WTC11 (cell line): ENCODE measurements at regions not wholly inside any gene's neighbourhood (a gene's known extent, or its start where the extent isn't known, plus 50 kb on each side); places are given as distances from the start of the nearest gene placed in this dataset.

ENCODE experiments used
- ATAC-seq: fragments of 200-7000 bp; cut with Tn5 transposase; 2 replicates; pipeline ENCODE4 v1.10.0; 2021; ENCODE audit warnings: mild to moderate bottlenecking, moderate library complexity
- CTCF ChIA-PET: fragments of 300-600 bp; sonication (Branson Sonifier 250); formaldehyde crosslinking; loops from one replicate; lab custom pipeline; 2021; ENCODE audit warnings: antibody characterized with exemption; lab: Charles Lee
- POLR2A ChIA-PET: fragments of 350-600 bp; sonication (Branson Sonifier 250); formaldehyde crosslinking; loops from one replicate; lab custom pipeline; 2021; ENCODE audit warnings: antibody characterized with exemption; lab: Charles Lee
- DNase-seq: peaks from one replicate; pipeline ENCODE4 v3.0.0; 2021; ENCODE audit warnings: low spot score
- H3K27ac Mint-ChIP-seq: 2 replicates; pipeline ENCODE4 v1.8.0; 2021; ENCODE audit warnings: mixed read lengths
- H3K27me3 Mint-ChIP-seq: 2 replicates; pipeline ENCODE4 v1.8.0; 2021; ENCODE audit warnings: low read depth, mild to moderate bottlenecking, moderate library complexity, mixed read lengths
- H3K36me3 Mint-ChIP-seq: 2 replicates; pipeline ENCODE4 v1.8.0; 2021; ENCODE audit warnings: mixed read lengths
- H3K4me1 Mint-ChIP-seq: 2 replicates; pipeline ENCODE4 v1.8.0; 2022; ENCODE audit warnings: mixed read lengths
- H3K4me3 Mint-ChIP-seq: 2 replicates; pipeline ENCODE4 v1.8.0; 2021; ENCODE audit warnings: mild to moderate bottlenecking, moderate library complexity, mixed read lengths
- H3K9me3 Mint-ChIP-seq: 2 replicates; pipeline ENCODE4 v1.8.0; 2021; ENCODE audit warnings: mixed read lengths
- ATF1 ChIP-seq: sonication (generic); formaldehyde crosslinking; IDR thresholded peaks from 2 replicates; pipeline ENCODE4 v1.8.1; 2023; ENCODE audit warnings: mild to moderate bottlenecking, moderate library complexity, missing genetic modification reagents
- CBFB ChIP-seq: sonication (generic); formaldehyde crosslinking; IDR thresholded peaks from 2 replicates; pipeline ENCODE4 v1.8.1; 2022; ENCODE audit warnings: mild to moderate bottlenecking, low read depth, missing genetic modification reagents
- GABPB1 ChIP-seq: sonication (generic); formaldehyde crosslinking; IDR thresholded peaks from 2 replicates; pipeline ENCODE4 v1.8.1; 2023; ENCODE audit warnings: mild to moderate bottlenecking, missing genetic modification reagents
- IRF2 ChIP-seq: sonication (generic); formaldehyde crosslinking; IDR thresholded peaks from 2 replicates; pipeline ENCODE4 v1.8.0; 2022; ENCODE audit warnings: low read depth, missing genetic modification reagents, borderline replicate concordance
- MYBL2 ChIP-seq: sonication (generic); formaldehyde crosslinking; IDR thresholded peaks from 2 replicates; pipeline ENCODE4 v1.8.1; 2023; ENCODE audit warnings: mild to moderate bottlenecking, moderate library complexity, missing genetic modification reagents
- NFATC4 ChIP-seq: fragments of 250-450 bp; sonication (Bioruptor Pico); IDR thresholded peaks from 2 replicates; pipeline ENCODE4 v1.9.0; 2021; ENCODE audit warnings: mild to moderate bottlenecking
- RELA ChIP-seq: sonication (generic); formaldehyde crosslinking; IDR thresholded peaks from 2 replicates; pipeline ENCODE4 v1.8.1; 2022; ENCODE audit warnings: missing genetic modification reagents, mild to moderate bottlenecking, borderline replicate concordance
- SMAD3 ChIP-seq: sonication (generic); formaldehyde crosslinking; IDR thresholded peaks from 2 replicates; pipeline ENCODE4 v1.8.0; 2022; ENCODE audit warnings: missing genetic modification reagents, mild to moderate bottlenecking, borderline replicate concordance
- SMAD4 ChIP-seq: sonication (generic); formaldehyde crosslinking; IDR thresholded peaks from 2 replicates; pipeline ENCODE4 v1.8.0; 2022; ENCODE audit warnings: mild to moderate bottlenecking, missing genetic modification reagents
- ZBTB21 ChIP-seq: sonication (generic); formaldehyde crosslinking; IDR thresholded peaks from 2 replicates; pipeline ENCODE4 v1.8.1; 2023; ENCODE audit warnings: mild to moderate bottlenecking, missing genetic modification reagents, borderline replicate concordance
- ZNF317 ChIP-seq: sonication (generic); formaldehyde crosslinking; IDR thresholded peaks from 2 replicates; pipeline ENCODE4 v1.8.1; 2023; ENCODE audit warnings: low read depth, mild to moderate bottlenecking, moderate library complexity, missing genetic modification reagents, borderline replicate concordance
- ZNF671 ChIP-seq: fragments of 250-450 bp; sonication (Bioruptor Pico); IDR thresholded peaks from 2 replicates; pipeline ENCODE4 v1.8.0; 2021; ENCODE audit warnings: mild to moderate bottlenecking
- TF ChIP-seq, protein P1 (sequence below): sonication (generic); formaldehyde crosslinking; conservative IDR thresholded peaks from 2 replicates; pipeline ENCODE4 v1.8.1; 2023; ENCODE audit warnings: mild to moderate bottlenecking, low read depth, missing genetic modification reagents, moderate library complexity
- TF ChIP-seq, protein P2 (sequence below): fragments of 250-450 bp; sonication (Bioruptor Pico); conservative IDR thresholded peaks from 2 replicates; pipeline ENCODE4 v1.9.0; 2021; ENCODE audit warnings: mild to moderate bottlenecking
- TF ChIP-seq, protein P3 (sequence below): sonication (generic); formaldehyde crosslinking; IDR thresholded peaks from 2 replicates; pipeline ENCODE4 v1.8.1; 2022; ENCODE audit warnings: mild to moderate bottlenecking, moderate library complexity, missing genetic modification reagents
- TF ChIP-seq, protein P4 (sequence below): sonication (generic); formaldehyde crosslinking; IDR thresholded peaks from 2 replicates; pipeline ENCODE4 v1.8.1; 2023; ENCODE audit warnings: mild to moderate bottlenecking, missing genetic modification reagents
- TF ChIP-seq, protein P5 (sequence below): fragments of 250-450 bp; sonication (Bioruptor Pico); IDR thresholded peaks from 2 replicates; pipeline ENCODE4 v1.9.0; 2021; ENCODE audit warnings: mild to moderate bottlenecking
- TF ChIP-seq, protein P6 (sequence below): sonication (generic); formaldehyde crosslinking; IDR thresholded peaks from 2 replicates; pipeline ENCODE4 v1.8.0; 2023; ENCODE audit warnings: mild to moderate bottlenecking, missing genetic modification reagents
- TF ChIP-seq, protein P7 (sequence below): sonication (generic); formaldehyde crosslinking; IDR thresholded peaks from 2 replicates; pipeline ENCODE4 v1.8.0; 2023; ENCODE audit warnings: missing genetic modification reagents, mild to moderate bottlenecking, borderline replicate concordance

DNA sequence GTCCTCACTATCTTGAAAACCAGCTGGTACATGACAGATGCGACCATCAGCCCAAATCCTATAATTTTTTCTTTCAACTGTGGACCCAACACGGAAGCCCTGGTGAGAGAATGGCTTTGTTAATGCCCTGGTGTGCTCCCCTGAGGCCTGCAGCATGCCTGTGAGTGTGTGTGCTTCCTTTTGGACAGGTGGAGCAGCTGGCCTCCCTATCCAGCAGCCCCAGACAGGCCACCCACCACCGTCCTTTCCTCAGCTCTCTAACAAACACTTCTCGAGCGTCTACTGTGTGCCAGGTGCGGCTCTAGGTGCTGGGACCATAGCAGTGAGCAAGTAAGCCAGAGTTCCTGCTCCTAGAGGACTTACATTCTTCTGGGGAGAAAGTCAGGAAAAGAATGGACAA, 78.9 kb upstream of the GZMB start (continued):
- no peak for TF ChIP-seq CBFB (CRISPR knock-in tag)
- TF ChIP-seq, protein P1, sequence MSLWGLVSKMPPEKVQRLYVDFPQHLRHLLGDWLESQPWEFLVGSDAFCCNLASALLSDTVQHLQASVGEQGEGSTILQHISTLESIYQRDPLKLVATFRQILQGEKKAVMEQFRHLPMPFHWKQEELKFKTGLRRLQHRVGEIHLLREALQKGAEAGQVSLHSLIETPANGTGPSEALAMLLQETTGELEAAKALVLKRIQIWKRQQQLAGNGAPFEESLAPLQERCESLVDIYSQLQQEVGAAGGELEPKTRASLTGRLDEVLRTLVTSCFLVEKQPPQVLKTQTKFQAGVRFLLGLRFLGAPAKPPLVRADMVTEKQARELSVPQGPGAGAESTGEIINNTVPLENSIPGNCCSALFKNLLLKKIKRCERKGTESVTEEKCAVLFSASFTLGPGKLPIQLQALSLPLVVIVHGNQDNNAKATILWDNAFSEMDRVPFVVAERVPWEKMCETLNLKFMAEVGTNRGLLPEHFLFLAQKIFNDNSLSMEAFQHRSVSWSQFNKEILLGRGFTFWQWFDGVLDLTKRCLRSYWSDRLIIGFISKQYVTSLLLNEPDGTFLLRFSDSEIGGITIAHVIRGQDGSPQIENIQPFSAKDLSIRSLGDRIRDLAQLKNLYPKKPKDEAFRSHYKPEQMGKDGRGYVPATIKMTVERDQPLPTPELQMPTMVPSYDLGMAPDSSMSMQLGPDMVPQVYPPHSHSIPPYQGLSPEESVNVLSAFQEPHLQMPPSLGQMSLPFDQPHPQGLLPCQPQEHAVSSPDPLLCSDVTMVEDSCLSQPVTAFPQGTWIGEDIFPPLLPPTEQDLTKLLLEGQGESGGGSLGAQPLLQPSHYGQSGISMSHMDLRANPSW = no peak
- TF ChIP-seq MYBL2 (CRISPR knock-in tag) = no peak
- TF ChIP-seq, protein P2, sequence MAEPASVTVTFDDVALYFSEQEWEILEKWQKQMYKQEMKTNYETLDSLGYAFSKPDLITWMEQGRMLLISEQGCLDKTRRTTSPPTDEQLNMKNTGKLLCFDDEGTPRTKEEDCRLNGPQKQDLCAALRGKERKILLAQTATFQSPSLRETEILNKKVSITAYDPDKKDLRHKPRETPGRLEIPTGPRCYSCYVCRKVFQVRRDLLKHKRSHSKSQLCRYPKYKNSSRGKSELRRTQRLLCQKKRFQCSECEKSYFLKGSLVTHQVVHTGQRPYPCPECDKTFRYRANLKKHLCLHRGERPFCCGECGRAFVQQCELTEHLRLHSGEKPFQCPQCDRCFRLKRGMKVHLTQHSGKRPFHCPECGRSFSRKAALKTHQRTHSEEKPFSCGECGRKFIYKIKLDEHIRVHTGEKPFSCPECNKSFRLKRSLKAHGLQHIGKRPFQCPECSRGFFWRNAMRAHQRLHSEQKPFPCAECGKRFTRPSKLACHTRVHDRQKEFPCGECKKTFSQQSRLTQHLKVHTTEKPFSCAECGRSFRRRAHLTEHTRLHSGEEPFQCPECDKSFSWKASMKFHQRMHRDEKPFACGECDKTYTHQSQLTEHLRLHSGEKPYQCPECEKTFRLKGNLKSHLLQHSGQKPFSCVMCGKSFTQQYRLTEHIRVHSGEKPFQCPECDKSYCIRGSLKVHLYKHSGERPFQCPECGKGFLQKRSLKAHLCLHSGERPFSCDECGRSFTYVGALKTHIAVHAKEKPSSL = no peak

DNA sequence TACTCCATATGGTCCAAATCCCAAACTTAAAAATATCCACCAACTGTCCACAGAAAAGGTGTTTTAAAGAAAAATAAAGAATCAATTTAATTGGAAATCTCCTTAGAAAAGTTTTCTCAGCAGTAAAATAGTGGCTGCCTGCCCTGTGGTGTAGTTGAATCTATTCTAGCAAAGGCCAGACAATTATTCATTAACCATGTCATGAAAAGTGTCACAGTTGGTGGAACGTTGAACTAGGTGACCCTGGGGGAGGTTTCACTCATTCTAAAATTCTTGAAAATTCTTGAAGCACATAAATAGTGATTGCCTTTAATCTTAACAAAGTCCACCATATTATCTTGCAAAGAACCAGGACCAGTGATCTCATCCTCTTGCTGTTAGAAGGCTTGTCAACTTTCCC, 78.4 kb upstream of the GZMB start:
- DNase-seq (no peak), ATAC-seq (no peak)
- Mint-ChIP-seq H3K4me1 (peaks cover 14% of the 10 kb centered on the region), H3K27ac (no peak overlapping the region), H3K9me3 (no peaks in the 10 kb centered on the region), H3K27me3 (no peaks in the 10 kb centered on the region), H3K36me3 (no peaks in the 10 kb centered on the region), H3K4me3 (no peak overlapping the region)
- POLR2A ChIA-PET = no interaction called here
- CTCF ChIA-PET = interaction anchor here (0.8 to 5.1 kb wide), 3 partner anchors 23 to 421 kb away, joined by 3 to 44 read pairs (median 29); no protein-coding TSS in a partner anchor
- no peak for TF ChIP-seq ZBTB21
- TF ChIP-seq SMAD4 = no peak
- no peak for TF ChIP-seq ZNF317 (CRISPR knock-in tag)
- TF ChIP-seq, protein P3, sequence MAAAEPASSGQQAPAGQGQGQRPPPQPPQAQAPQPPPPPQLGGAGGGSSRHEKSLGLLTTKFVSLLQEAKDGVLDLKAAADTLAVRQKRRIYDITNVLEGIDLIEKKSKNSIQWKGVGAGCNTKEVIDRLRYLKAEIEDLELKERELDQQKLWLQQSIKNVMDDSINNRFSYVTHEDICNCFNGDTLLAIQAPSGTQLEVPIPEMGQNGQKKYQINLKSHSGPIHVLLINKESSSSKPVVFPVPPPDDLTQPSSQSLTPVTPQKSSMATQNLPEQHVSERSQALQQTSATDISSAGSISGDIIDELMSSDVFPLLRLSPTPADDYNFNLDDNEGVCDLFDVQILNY = no peak
- TF ChIP-seq, protein P4, sequence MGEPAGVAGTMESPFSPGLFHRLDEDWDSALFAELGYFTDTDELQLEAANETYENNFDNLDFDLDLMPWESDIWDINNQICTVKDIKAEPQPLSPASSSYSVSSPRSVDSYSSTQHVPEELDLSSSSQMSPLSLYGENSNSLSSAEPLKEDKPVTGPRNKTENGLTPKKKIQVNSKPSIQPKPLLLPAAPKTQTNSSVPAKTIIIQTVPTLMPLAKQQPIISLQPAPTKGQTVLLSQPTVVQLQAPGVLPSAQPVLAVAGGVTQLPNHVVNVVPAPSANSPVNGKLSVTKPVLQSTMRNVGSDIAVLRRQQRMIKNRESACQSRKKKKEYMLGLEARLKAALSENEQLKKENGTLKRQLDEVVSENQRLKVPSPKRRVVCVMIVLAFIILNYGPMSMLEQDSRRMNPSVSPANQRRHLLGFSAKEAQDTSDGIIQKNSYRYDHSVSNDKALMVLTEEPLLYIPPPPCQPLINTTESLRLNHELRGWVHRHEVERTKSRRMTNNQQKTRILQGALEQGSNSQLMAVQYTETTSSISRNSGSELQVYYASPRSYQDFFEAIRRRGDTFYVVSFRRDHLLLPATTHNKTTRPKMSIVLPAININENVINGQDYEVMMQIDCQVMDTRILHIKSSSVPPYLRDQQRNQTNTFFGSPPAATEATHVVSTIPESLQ (CRISPR knock-in tag) = no peak
- TF ChIP-seq NFATC4 (CRISPR knock-in tag) = no peak
- TF ChIP-seq ZNF671 = no peak
- no peak for TF ChIP-seq RELA (CRISPR knock-in tag)
- no peak for TF ChIP-seq ATF1
- TF ChIP-seq, protein P5, sequence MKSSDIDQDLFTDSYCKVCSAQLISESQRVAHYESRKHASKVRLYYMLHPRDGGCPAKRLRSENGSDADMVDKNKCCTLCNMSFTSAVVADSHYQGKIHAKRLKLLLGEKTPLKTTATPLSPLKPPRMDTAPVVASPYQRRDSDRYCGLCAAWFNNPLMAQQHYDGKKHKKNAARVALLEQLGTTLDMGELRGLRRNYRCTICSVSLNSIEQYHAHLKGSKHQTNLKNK (CRISPR knock-in tag) = no peak
- TF ChIP-seq SMAD3 (CRISPR knock-in tag) = no peak
- no peak for TF ChIP-seq GABPB1 (CRISPR knock-in tag)
- TF ChIP-seq, protein P6, sequence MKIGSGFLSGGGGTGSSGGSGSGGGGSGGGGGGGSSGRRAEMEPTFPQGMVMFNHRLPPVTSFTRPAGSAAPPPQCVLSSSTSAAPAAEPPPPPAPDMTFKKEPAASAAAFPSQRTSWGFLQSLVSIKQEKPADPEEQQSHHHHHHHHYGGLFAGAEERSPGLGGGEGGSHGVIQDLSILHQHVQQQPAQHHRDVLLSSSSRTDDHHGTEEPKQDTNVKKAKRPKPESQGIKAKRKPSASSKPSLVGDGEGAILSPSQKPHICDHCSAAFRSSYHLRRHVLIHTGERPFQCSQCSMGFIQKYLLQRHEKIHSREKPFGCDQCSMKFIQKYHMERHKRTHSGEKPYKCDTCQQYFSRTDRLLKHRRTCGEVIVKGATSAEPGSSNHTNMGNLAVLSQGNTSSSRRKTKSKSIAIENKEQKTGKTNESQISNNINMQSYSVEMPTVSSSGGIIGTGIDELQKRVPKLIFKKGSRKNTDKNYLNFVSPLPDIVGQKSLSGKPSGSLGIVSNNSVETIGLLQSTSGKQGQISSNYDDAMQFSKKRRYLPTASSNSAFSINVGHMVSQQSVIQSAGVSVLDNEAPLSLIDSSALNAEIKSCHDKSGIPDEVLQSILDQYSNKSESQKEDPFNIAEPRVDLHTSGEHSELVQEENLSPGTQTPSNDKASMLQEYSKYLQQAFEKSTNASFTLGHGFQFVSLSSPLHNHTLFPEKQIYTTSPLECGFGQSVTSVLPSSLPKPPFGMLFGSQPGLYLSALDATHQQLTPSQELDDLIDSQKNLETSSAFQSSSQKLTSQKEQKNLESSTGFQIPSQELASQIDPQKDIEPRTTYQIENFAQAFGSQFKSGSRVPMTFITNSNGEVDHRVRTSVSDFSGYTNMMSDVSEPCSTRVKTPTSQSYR (CRISPR knock-in tag) = no peak
- no peak for TF ChIP-seq IRF2 (CRISPR knock-in tag)
- TF ChIP-seq, protein P7, sequence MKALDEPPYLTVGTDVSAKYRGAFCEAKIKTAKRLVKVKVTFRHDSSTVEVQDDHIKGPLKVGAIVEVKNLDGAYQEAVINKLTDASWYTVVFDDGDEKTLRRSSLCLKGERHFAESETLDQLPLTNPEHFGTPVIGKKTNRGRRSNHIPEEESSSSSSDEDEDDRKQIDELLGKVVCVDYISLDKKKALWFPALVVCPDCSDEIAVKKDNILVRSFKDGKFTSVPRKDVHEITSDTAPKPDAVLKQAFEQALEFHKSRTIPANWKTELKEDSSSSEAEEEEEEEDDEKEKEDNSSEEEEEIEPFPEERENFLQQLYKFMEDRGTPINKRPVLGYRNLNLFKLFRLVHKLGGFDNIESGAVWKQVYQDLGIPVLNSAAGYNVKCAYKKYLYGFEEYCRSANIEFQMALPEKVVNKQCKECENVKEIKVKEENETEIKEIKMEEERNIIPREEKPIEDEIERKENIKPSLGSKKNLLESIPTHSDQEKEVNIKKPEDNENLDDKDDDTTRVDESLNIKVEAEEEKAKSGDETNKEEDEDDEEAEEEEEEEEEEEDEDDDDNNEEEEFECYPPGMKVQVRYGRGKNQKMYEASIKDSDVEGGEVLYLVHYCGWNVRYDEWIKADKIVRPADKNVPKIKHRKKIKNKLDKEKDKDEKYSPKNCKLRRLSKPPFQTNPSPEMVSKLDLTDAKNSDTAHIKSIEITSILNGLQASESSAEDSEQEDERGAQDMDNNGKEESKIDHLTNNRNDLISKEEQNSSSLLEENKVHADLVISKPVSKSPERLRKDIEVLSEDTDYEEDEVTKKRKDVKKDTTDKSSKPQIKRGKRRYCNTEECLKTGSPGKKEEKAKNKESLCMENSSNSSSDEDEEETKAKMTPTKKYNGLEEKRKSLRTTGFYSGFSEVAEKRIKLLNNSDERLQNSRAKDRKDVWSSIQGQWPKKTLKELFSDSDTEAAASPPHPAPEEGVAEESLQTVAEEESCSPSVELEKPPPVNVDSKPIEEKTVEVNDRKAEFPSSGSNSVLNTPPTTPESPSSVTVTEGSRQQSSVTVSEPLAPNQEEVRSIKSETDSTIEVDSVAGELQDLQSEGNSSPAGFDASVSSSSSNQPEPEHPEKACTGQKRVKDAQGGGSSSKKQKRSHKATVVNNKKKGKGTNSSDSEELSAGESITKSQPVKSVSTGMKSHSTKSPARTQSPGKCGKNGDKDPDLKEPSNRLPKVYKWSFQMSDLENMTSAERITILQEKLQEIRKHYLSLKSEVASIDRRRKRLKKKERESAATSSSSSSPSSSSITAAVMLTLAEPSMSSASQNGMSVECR = no peak
- TF ChIP-seq, all 79 proteins: peak for 0
